T47D (cell line): ENCODE measurements at regions not wholly inside any gene's neighbourhood (a gene's known extent, or its start where the extent isn't known, plus 50 kb on each side); places are given as distances from the start of the nearest gene placed in this dataset.

Experiments used
- DNase-seq, 2 experiments: peaks; one replicate each; pipeline versions ENCODE4 v3.0.0 to v3.0.0-alpha.2; 2011 to 2012; ENCODE audit warnings: low read depth in 1 of 2, low spot score in 1 of 2
- JUND ChIP-seq: IDR thresholded peaks from 2 replicates; pipeline ENCODE4 v1.6.1; 2012; ENCODE audit warnings: low read depth
- in situ Hi-C: cut with HindIII; loops from 2 replicates; pipeline ENCODE4 v1.10.0; 2016; ENCODE audit warnings: low sequenced_read_pairs, low pct_unique_long_range_greater_than_20kb

DNA sequence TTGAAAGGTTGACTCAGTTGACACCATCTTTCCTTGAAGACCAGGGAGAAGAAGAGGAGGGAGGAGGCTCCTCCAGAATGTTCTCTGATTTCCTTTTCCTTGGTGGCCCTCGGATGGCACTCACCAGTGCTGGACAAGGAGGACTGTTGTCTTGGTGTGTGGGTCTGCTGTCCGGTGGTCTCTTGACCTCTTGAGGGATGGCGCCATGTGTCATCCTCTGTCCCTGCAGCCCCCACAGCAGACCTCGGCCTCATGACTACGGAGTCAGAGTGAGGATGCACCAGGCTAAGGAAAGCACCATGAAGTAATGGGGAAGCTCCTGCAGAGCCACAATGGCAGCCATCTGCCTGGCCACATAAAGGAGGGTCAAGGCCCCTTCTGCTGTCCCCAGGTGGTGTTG lies 475.0 kb downstream of the GLRX3 start:
- TF ChIP-seq JUND, result no peak
- in situ Hi-C loops, result no loop called here
- no peak for DNase-seq

DNA sequence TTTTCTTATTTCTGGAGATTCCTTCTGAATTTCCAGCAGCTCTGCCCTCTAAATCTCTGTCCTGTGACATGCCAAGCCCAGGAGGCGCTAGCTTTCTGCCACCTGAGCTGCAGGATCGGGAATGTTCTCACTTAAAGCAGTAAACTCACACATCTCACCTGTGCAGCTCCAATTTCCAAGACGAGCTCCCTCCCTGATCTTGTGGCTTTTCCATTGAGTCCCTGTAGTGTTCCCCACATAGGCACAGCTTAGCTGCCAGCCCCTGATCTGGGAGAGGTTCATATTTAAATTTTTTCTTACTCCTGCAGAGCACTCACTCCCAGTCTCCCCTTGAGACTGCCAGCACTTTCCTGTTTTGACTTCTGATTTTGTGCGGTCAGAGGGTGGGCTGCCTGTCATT lies 479.3 kb downstream of the GLRX3 start:
- in situ Hi-C loops, result no loop called here
- no peak for DNase-seq
- TF ChIP-seq JUND, result no peak

GRCh38 chr10:130617985-130618384 lies 481.8 kb downstream of the GLRX3 start:
- TF ChIP-seq JUND, result no peak
- in situ Hi-C loops, result no loop called here
- DNase-seq, result no peak

DNA sequence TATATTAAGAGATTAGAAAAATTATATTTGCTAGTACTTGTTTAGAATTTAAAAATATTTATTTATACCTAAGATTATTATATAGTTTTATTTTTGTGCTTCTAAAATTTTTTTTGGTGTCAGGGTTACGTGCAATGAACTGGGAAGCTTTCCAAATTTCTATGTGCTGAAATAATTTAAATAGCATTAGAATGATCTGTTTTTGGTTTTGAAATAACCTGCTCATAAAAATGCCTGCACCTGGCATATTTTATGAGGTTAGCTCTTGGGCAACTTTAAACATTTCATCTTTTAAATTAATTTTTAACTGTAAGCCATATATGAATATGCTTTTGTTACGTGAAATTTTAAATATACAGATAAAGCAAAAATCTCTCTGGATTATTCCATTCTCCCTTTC lies 482.5 kb downstream of the GLRX3 start:
- no peak for TF ChIP-seq JUND
- in situ Hi-C loops, result no loop called here
- DNase-seq, result no peak

DNA sequence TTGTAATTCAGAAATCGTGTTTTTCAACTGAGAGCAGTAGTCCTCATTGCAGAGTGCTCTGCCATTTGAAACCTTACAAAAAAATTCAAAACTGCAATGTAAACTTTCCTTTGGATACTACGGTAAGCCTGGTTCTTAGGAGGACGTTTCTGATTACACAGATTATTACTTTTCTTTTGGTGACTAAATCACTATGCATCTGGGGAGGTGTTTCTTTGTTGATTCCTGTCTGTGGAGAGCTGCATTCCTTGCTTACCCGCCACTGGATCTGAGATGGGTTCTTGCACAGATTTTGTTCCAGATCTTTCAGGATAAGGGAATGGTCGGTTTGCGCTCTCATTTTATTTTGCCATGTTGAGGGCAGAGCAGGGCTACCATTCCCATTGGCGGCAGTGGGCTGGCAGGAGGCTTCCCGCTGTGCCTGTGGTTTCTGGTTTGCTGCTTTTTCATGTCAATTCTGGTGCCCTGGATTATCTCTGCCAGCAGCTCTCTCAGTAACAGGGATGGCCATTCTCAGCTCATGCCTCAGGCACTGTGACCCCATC lies 485.1 kb downstream of the GLRX3 start:
- no peak for TF ChIP-seq JUND
- no peak for DNase-seq
- in situ Hi-C loops, result no loop called here

GRCh38 chr10:130623680-130624267 lies 487.6 kb downstream of the GLRX3 start:
- in situ Hi-C loops, result no loop called here
- TF ChIP-seq JUND, result no peak
- no peak for DNase-seq

- in situ Hi-C loops, result no loop called here
- no peak for DNase-seq
These were observed 491.3 kb downstream of the GLRX3 start for GRCh38 chr10:130627346-130628045.

DNA sequence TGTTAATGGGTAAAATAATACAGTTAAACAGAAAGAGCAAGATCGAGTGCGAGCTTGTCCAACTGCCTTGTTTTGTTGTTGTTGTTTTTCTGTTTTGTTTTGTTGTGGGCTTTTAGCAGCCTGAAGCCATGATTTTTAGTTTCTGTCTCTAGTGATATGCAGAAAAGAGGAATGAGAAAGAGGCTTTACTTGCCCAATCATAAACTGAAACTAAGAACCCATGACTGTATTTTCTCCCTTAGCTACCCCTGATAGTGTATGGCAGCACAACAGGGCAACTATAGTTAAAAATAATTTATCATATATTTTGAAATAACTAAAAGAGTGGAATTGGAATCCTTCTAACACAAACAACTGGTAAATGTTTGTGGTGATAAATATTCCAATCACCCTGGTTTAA lies 493.9 kb downstream of the GLRX3 start:
- in situ Hi-C loops, result no loop called here
- no peak for DNase-seq
- no peak for TF ChIP-seq JUND

More at GRCh38 chr10:130627346-130628045, 491.3 kb downstream of the GLRX3 start:
- no peak for TF ChIP-seq JUND

DNA sequence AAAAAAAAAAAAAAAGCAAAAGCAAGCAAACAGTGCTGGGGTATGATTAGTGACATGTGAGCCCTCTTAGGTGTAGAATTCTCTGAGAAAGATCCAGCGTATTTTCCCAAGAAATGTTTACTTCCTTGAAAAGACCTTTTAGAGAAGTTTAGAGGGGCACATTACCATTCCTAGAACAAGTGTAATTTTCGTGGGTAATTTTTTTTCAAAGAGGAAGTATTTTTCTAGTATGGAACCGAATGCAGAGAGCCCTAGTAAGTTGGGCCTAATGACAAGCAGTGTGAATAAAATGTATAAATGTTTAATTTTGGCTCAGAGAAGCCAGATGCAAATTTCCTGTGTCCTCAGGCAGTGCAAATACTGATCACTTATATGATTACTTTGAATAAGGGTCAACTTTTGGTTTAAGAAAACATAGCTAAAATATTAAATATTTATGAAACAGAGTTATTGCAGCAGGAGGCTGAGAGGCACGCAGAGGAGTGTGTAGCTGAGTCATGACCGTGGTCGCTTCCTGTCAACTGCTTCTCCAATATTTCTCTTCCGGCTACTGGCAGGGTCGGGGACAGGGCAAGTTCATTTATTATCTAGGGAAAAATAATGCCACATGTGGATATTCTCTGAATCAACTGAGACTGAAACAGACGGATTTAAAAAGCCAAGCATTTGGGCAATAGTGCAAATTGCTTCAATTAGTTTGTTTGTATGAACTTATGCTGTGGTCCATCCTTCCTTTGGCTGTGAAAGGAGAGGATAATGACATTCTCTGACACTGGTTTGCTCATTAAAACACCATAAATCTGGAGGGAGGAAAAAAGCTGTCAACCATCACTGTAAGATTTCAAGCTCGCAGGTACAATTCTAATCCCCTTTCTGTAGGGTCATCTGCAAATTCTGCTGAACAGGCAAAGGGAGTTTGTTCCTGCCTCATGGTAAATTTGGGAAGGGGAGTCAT lies 495.2 kb downstream of the GLRX3 start:
- in situ Hi-C loops, result no loop called here
- no peak for TF ChIP-seq JUND
- DNase-seq, result no peak

- no peak for TF ChIP-seq JUND
- DNase-seq, result no peak
- in situ Hi-C loops, result no loop called here
These were observed 498.6 kb downstream of the GLRX3 start for GRCh38 chr10:130634816-130635215.

DNA sequence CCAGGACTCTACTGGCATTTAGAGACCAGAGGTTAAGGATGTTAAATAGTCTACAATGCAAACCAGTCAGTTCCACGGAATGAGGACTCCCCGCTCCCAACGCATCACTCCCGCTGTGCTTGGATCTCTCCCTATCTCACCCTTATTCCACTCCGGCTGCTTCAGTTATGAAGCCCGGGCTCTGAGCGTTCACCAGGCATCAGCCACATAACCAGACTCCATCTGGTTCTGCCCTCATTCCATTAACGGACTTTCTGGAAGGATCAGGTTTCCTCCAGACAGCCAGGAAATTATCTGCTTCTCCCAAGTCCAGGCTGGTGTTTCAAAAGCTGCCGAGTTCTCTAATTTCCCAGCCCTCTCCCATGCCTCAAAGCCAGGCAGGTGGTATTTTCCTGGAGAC lies 499.3 kb downstream of the GLRX3 start:
- TF ChIP-seq JUND, result no peak
- in situ Hi-C loops, result no loop called here
- DNase-seq, result no peak

GRCh38 chr10:130636313-130636930 lies 500.2 kb downstream of the GLRX3 start:
- in situ Hi-C loops, result no loop called here
- DNase-seq, result no peak
- no peak for TF ChIP-seq JUND
